GM19395 (cell line): ENCODE measurements at regions not wholly inside any gene's neighbourhood (a gene's known extent, or its start where the extent isn't known, plus 50 kb on each side); places are given as distances from the start of the nearest gene placed in this dataset.

Experiments
- ATAC-seq: cut with Tn5 transposase; IDR thresholded peaks from one replicate; pipeline ENCODE4 v1.9.1; 2021; ENCODE audit warnings: mild to moderate bottlenecking, moderate library complexity; ENCODE audit not compliant: unreplicated experiment

DNA sequence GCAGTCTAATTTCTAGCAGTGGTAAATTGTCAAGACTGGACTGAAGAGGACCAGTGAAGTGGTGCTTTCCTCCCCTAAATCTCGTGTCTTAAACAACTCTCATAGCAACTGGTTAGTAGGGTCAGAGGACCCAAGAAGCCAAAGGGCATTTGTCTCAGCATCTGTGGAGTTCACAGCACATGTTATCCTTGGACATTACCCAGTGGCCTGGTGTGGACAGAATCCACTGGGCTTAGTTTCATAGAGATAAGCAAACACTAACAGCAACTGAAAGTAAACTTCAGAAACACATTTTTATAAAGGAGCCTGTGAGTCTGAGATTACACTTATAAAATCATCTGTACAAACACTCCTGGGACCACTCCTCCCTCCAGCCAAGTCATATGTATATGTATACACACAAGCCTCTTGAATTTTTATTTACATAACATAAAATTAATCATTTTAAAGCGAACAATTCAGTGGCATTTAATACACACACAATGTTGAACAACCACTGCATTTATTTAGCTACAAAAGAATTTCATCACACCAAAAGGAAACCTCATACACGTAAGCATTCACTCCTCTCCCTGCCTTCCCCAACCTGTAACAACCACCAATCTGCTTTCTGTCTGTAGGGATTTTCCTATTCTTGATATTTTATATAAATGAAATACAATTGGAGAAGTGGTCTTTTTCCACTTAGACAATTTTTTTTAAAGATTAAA lies 457.8 kb downstream of the RASEF start:
- no peak for ATAC-seq

DNA sequence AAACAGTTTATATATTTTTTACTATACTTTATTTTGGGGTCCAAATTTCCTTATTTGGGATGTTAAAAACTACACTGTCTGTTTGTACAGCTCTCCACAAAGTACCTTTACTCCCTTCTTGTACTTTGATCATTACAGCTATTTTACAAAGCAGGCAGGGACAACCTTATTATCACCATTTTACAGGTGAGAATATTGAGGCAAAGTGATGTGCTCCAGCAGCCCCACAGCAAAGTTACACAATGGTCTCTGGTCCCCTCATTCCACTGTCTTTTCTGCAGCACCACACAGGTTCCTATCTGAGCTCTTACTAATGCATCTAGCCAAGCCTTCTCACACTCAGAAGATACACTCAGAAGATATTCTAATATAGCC lies 457.3 kb downstream of the RASEF start:
- no peak for ATAC-seq

DNA sequence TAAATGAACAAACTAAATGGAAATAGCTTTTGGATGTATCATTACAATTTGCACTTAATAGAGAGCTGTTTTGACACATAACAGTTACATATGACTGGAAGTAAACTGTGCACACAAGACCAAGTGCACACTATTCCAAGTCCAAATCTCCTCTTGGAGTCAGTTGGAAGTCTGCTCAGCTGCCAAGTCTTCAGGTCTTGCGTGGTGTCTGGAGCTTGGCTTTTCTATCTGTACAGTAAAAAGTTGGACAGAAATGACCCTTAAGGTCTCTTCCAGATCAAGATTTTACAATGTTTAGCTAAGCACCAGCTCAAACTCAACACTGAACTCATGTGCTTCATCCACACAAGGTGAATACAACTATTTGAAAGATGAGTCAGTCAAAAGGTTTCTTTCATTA lies 456.9 kb downstream of the RASEF start:
- no peak for ATAC-seq

DNA sequence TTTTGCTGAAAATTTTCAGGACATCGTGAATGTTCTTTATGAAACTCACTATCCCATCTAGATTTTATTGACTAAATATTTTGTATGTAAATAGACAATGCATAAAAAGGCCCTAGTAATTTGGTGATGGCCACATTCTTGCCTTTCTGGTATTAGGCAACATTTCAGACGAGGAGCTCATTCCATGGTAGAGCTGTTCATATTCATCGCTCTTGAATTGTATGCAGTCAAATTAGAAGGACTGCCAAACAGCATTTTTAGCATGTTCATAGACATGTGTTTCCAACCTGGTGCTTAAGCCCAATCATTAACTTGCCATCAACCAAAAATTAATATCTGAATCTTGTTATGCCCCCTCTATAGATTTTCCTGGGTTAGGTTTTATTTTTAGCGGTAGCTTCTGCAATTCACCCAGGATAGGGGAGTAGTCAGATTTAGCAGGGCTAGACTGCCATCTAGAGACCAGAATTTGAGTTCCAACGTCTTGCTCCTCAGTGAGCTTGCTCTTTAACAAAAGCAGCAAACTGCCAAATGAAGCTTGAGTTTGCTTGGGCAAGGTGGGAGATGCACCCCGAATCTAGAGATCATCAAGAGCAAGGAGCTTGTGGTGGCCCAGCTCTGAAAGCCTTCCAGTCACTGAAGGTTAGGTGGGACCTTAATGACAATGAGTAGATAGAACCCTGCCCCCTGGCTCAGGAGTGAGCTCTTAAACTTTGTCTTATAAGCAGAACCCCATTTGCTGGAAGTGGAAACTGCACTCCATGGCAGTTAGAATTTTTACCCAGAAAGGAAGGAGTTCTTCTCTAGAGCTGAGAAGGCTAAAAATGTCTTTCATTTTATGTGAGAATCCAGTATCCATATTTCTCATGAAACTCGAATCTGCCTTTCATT lies 456.2 kb downstream of the RASEF start:
- ATAC-seq, result no peak

DNA sequence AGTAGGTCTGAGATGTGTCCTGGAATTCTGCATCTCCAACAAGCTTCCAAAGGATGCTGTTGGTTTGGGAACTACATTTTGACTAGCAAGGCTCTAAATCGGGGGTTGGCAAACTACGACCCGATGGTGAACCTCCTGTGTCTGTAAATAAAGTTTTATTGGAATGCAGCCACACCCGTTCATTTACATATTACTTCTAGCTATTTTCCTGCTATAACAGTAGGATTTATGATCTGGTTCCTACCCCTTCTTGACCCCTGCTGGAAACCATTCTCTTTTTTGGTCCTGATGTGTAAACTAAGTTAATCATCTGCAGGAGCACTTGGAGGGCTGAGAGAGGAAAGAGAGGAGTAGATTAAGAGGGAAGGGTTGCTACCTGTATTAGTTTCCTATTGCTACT lies 454.5 kb downstream of the RASEF start:
- ATAC-seq, result no peak

DNA sequence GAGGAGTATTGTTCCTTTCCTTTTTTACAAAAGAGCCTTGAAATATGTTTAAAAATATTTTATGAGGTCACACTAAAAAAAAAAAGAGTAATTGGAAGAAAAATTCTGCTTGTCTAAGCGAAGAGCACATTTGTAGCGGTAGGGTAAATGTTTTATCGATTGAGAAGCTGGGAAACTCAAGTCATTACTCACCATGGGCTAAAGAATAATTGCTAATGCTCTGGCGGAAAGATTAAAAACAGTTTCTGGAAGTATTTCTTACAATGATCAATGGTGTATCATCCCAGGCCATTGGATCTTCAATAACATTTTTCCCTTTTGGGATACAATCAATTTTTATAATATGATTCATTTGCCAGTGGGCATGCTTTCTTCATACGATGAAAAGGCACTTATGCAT lies 450.0 kb downstream of the RASEF start:
- ATAC-seq, result no peak

DNA sequence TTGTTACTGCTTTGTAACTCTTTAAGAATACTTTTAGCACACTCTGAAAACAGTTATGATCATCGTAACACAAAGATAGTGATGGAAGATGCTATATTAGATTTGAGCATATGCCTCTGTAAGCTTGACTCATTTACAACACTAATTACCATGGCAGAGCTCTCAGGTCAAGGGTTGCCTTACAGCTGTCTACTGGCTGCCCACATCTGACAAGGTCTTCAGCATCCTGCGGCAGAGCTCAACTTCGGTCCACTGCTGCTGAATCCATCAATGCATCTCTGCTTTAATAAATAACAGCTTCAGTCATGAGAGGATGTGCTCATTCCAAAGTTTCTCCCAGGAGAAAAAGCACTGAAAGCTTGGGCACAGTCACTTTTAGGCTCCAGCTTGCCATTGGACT lies 449.4 kb downstream of the RASEF start:
- no peak for ATAC-seq

DNA sequence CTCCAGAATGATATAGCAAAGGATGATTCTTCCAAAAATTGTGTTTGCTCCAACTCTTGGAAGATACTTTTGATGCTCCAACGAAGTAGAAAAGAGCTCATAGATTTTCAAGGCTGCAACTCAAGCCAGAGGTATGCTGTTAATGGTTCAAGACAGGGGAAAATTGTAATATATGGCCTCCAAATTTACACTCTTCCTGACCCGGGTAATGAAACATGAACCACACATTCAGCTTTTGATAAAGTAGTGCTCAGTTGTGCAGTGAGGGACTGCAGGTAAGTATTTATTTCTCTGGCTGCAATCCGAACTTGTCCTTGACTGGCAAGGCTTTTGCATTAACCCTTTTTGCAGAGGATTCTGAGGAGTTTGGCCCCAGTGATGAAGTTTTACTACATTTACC lies 446.4 kb downstream of the RASEF start:
- ATAC-seq, result no peak

DNA sequence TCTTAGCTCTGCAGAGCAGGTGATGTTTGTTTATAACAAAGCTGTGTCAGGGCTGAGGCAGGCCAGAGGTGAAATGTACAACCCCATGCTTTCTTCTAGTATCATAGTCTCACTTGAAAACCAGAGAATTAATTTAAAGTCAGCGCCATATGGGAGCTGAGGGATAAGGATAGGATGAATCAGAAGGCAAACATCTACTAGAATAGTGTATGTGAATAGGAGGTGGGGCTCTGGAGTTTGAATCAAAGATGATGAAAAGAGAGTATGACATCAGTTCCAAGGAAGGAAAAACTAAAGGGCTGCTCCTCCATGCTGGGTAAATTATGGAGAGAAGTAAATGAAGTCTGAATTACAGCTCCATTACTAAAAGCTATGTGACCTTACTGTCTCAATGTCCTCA lies 441.5 kb downstream of the RASEF start:
- no peak for ATAC-seq

DNA sequence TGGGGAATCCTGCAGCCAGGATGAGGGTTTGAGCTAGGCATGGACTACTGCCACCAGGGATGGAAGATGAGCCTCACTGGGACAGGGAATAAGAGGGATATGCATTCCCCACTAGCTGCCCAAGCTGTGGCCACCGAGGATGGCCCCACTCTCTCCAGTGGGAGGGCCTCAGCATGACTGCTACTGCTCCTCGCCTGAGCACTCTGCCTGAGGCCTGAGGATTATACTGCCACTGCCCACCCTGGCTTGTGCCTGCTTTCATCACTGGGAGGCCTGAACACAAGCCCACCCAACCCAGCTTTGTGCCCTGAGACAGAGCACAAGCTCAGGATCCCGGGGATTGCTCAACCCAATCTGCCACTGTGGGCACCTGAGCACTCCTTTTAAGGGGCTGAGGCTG lies 425.6 kb downstream of the RASEF start:
- ATAC-seq, result no peak

DNA sequence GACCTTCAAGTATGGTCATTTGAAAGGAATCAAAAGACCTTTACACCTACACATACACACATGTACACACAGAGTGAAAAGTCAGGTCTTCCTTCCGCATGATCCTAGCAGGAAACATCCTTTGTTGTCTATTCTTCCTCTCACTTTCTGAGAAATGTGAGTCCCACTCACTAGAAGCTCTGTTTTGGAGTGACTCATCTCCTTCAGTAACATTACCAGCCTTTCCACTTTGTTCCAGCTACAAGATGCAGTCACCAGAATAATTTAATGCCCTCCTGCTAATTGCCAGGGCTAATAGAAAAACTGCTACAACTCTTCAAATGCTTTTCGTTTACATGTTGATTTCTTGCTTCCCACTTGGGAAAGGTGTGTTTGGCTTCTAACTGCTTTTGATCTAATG lies 417.3 kb downstream of the RASEF start:
- no peak for ATAC-seq

DNA sequence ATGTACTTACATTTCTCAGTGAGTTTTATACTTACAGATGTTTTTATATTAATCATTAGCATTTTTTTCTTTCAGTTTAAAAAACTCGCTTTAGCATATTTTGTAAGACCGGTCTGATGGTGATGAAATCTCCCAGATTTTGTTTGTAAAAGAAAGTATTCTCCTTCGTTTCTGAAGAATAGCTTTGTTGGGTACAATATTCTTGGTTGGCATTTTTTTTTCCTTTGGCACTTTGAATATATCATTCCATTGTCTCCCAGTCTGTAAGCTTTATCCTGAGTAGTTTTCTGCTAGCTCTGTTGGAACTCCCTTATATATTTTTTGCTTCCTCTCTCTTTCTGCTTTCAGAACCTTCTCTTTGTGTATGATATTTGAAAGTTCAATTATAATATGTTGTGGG lies 412.6 kb downstream of the RASEF start:
- no peak for ATAC-seq

DNA sequence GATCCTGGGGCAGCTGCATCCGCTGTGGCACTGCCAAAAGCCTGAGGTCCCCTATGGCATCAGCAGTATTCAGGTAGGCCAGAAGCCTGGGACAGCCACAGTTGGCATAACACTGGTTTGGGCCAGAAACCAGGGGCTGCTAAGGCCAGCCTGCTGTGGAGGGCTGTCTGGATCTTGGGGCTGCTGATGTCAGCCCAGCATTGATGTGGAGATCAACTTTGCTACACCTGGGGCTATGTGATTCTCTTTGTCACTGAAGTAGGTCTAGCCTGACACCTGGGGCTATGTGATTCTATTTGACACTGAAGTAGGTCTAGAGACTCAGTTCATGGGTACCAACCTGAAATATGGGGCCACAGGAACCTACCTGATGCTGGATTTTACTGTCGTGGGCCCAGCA lies 411.5 kb downstream of the RASEF start:
- ATAC-seq, result no peak

DNA sequence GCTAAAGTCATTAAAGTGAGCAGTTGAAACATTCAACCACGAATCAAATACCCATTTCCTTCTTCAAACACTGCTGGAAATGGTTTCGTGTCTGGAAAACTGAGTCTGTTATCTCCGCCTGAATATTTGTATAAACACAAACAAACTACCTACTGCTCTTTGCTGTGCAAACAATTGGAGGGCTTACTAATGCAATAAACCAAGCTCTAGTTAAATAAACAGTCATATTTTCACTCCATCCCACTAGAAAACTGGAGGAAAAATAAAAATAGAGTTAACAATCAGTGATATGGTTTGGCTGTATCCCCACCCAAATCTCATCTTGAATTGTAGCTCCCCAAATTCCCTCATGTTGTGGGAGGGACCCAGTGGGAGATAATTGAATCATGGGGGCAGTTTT lies 397.6 kb downstream of the RASEF start:
- no peak for ATAC-seq

DNA sequence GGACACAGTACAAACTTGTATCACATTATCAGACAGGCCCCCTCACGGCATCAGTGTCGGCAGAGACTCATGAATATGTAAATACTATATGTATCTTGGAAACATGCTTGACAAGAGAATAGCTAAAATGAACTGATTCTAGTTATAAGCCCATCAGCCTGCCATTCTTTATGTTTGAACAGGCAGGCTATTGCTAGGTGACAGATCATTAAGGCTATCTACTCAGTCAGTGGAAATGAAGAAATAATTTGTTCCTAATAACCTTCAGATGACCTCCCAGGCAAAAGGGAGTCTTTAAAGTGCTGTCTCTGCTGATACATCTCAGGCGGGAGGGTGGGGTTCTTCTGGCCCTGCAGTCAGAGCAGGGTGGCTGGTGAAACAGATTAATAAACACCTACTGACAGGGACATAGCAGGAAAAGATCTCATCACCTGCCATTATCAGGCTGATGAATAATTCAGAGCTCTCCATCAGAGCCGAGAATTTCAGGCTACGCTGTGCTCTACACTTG lies 394.2 kb downstream of the RASEF start:
- ATAC-seq, result no peak

DNA sequence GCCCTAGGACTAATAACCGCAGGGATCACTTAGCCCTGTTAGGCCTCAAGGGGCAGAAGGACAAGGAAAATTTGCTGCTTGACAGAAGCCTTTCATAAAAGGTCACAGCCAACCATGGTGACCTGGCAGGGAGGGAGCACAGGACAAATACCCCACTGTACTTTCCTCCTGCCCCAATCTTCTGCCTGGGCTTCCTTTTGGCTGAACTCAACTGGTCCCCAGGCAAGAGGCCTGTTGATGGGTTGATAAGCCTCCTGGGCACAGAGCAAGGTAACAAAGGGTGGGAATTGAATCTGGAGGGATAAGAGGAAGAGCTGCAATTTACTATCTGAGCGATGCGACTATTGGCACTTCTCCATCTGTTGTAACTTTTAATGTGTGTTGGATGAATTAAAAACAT lies 392.9 kb downstream of the RASEF start:
- no peak for ATAC-seq

DNA sequence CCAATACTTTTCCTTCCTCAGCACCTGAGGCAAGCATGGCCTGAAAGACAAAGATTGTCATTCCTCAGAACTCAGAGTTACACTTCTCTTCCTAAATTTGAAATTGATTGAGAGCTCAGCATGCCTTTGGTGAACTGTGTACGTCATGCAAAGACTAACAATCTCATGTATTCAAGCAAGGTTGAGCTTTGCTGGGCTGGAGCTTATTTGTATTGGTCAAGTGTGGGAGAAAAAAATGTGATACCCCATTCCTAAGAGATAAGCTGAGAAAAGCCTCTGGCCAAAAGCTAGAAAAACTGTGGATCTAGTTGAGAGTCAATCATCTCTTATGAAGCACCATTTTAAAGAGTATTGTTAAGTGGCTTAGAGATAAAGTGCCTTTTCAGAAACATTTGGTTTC lies 392.2 kb downstream of the RASEF start:
- ATAC-seq, result no peak

DNA sequence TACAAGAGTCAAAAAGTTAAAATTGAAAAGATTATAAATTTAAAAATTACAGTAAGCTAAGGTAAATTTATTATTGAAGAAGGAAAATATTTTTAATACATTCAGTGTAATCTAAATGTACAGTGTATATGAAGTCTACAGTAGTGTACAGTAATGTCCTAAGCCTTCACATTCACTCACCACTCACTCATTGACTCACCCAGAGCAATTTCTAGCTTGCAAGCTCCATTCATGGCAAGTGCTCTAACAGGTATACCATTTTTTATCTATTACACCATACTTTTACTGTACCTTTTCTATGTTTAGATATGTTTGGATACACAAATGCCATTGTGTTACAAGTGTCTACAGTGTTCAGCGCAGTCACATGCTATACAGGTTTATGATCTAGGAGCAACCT lies 389.7 kb downstream of the RASEF start:
- ATAC-seq, result no peak

DNA sequence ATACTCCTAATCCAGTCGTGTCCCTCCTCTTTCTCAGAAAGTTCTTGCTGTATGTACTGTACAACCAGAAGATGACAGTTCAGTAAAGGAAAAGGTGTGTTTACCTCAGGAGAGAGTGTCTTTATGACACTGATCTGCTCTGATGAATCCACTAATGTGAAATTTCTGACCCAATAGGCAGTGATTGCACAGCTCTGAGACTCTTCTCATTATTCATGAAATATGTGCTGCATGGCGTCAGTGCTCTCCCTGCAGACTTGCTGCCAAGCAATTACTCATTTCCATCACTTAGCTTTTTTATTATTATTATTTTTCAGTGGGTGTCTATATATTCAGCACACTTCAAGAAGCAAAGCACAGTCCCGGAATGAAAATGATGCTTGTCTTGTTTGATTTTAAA lies 389.0 kb downstream of the RASEF start:
- ATAC-seq, result no peak

DNA sequence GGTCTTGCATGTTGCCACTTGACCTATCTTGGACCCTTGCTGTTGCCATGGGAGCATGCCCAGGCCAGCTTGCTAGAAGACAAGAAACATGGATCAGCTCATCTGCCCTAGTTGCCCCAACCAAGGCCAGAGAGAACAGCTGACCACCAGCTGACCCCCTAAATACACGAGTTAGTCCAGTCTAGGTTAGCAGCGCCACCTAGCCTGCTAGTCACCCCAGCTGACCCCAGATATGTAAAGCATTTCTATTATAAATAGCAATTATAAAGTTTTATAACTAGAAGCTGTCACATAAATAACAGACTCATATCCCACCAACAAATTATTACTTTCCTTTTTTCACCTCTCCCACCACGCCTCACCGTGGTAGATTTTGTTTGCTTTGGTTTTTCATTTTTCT lies 387.8 kb downstream of the RASEF start:
- ATAC-seq, result no peak

DNA sequence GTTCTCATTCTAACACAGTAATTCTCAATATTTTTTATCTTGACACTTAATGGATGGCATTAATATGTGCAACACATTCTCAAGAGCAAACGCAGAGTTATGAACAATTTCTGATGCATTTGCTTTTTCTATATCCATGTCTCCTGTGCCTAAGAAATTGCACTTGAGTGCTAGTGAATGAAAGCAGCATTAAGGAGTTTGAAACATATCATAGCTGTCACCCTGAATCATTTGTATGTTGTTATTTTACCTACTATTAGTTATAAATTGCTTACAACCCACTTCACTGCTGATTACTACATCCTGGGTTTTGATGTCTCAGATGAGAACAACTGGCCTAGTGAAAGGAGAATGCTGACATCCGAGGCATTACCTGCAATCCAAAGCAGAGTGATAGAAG lies 387.3 kb downstream of the RASEF start:
- no peak for ATAC-seq

DNA sequence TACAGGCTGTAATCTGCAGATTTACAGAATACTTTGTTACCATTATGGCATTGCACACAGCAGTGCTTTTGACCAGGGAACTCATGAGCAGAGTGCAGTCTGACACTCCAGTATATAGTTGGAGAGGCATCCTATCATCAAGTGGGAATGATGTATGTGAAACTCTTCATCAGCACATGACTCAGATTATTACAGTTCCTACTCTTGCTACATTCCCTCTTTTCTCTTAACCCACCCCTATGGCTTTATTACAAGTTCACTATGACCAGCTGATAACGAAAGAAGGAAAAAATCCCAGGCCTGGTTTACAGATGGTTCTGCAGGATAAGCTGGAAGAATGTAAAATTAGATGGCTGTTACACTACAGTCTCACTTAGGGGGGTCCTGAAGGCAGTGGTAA lies 385.9 kb downstream of the RASEF start:
- no peak for ATAC-seq
